Ovary (tissue), 3 donors: ENCODE measurements at regions not wholly inside any gene's neighbourhood (a gene's known extent, or its start where the extent isn't known, plus 50 kb on each side); places are given as distances from the start of the nearest gene placed in this dataset.
"Not testable (repeated sequence)": the region's sequence is repeated elsewhere in the genome, so short reads cannot be mapped to it uniquely, and the experiment has no call there.

ENCODE experiments used
- EP300 ChIP-seq: sonication (generic); formaldehyde crosslinking; IDR thresholded peaks from one replicate; pipeline ENCODE4 v1.6.1; 2017; ENCODE audit warnings: antibody characterized with exemption
- POLR2A ChIP-seq: fragments of 450-650 bp; IDR thresholded peaks from one replicate; pipeline ENCODE4 v1.6.1; 2017; ENCODE audit warnings: antibody characterized with exemption, mild to moderate bottlenecking, moderate library complexity
- TF ChIP-seq, protein P1 (sequence below), 3 donors: fragments of 450-650 bp in 2 of 3; fragments of 200-600 bp in 1 of 3; IDR thresholded peaks; one replicate each; pipeline versions ENCODE4 v1.5.1 to v1.8.0; 2016 to 2022; ENCODE audit warnings: antibody characterized with exemption in 3 of 3, mild to moderate bottlenecking in 1 of 3
- donor health status: DM: no; HTN: no; CAD: no.

DNA sequence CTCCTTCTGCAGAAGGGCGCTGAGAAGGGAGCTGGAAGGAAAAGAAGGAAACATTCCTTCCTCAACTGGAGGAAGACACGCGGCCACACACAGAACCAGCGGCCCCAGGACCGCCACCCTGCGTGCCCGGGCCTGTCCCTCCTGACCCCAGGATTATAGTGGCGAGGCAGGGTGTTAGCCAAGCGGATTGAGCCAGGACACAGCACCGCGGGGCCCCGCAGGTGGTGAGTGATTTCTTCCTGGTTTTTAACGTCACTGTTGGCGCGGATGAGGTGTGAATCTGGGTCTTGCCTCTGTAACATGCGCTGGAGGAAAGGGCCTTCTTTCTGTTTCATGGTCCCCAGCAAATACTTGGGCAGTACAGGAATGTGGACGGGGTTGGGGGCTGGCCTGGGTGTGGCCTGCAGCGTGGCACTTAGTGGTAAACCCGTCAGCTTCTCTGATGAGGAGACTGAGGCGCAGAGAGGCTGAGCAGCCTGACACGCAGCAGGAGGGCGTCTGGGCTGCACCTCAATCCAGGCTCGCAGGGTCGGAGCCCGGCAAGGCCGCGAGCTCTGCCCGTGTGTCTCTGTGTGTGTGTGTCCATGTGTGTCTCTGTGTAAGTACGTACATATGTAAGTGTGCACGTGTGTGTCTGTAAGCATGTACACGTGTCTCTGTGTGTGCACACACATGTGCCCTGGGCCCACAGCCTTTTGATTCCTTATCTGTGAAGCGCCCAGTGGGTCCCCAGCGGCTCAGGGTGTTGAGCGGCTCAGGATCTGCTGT, 158.4 kb upstream of the ZNF469 start:
- TF ChIP-seq, protein P1, sequence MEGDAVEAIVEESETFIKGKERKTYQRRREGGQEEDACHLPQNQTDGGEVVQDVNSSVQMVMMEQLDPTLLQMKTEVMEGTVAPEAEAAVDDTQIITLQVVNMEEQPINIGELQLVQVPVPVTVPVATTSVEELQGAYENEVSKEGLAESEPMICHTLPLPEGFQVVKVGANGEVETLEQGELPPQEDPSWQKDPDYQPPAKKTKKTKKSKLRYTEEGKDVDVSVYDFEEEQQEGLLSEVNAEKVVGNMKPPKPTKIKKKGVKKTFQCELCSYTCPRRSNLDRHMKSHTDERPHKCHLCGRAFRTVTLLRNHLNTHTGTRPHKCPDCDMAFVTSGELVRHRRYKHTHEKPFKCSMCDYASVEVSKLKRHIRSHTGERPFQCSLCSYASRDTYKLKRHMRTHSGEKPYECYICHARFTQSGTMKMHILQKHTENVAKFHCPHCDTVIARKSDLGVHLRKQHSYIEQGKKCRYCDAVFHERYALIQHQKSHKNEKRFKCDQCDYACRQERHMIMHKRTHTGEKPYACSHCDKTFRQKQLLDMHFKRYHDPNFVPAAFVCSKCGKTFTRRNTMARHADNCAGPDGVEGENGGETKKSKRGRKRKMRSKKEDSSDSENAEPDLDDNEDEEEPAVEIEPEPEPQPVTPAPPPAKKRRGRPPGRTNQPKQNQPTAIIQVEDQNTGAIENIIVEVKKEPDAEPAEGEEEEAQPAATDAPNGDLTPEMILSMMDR (IDR thresholded peaks at IDR 0.05) = not testable (repeated sequence)
- not testable (repeated sequence) for TF ChIP-seq POLR2A, EP300
